A673 (cell line): ENCODE measurements at regions not wholly inside any gene's neighbourhood (a gene's known extent, or its start where the extent isn't known, plus 50 kb on each side); places are given as distances from the start of the nearest gene placed in this dataset.

Experiments used
- BruUV-seq: library from RNA; stranded (reverse); fragments of 400-500 nt; replicated peaks from 2 replicates; lab custom pipeline; 2021; lab: Mats Ljungman, UMichigan
- CTCF ChIA-PET: fragments of 300-600 bp; sonication (Branson Sonifier 250); formaldehyde crosslinking; loops from one replicate; lab custom pipeline; 2022; ENCODE audit warnings: antibody characterized with exemption; lab: Charles Lee
- POLR2A ChIA-PET: fragments of 300-600 bp; sonication (Branson Sonifier 250); formaldehyde crosslinking; loops from one replicate; lab custom pipeline; 2022; ENCODE audit warnings: antibody characterized with exemption; ENCODE audit not compliant: low non-redundant PET; lab: Charles Lee
- DNase-seq: peaks from one replicate; pipeline ENCODE4 v3.0.0-alpha.2; 2015; ENCODE audit warnings: low spot score
- H3K27ac ChIP-seq: fragments of 200-600 bp; sonication (generic); 2 replicates; pipeline ENCODE4 v1.5.1; 2016; ENCODE audit warnings: mixed run types, low read depth, mild to moderate bottlenecking, mixed read lengths, antibody characterized with exemption, low read length; ENCODE audit not compliant: poor library complexity, severe bottlenecking
- H3K27me3 ChIP-seq: fragments of 200-600 bp; sonication (generic); replicated peaks from 2 replicates; pipeline ENCODE4 v1.6.1; 2017; ENCODE audit warnings: mixed run types, low read depth, mild to moderate bottlenecking, mixed read lengths, antibody characterized with exemption, low read length; ENCODE audit not compliant: insufficient read depth, poor library complexity
- H3K36me3 ChIP-seq: fragments of 200-600 bp; sonication (generic); 2 replicates; pipeline ENCODE4 v1.6.1; 2016; ENCODE audit warnings: mixed run types, mild to moderate bottlenecking, mixed read lengths, antibody characterized with exemption, low read length; ENCODE audit not compliant: insufficient read depth, poor library complexity, severe bottlenecking
- H3K4me1 ChIP-seq: fragments of 200-600 bp; sonication (generic); 2 replicates; pipeline ENCODE4 v1.6.1; 2017; ENCODE audit warnings: mixed run types, mild to moderate bottlenecking, mixed read lengths, antibody characterized with exemption, low read length; ENCODE audit not compliant: insufficient read depth, poor library complexity, severe bottlenecking
- H3K4me3 ChIP-seq: fragments of 200-600 bp; sonication (generic); 2 replicates; pipeline ENCODE4 v1.5.1; 2016; ENCODE audit warnings: low read depth, mixed run types, mild to moderate bottlenecking, mixed read lengths, low read length; ENCODE audit not compliant: poor library complexity, severe bottlenecking
- H3K9me3 ChIP-seq: fragments of 200-600 bp; sonication (generic); 2 replicates; pipeline ENCODE4 v1.6.1; 2016; ENCODE audit warnings: mixed run types, low read depth, mild to moderate bottlenecking, mixed read lengths, antibody characterized with exemption, low read length; ENCODE audit not compliant: poor library complexity, severe bottlenecking
- CTCF ChIP-seq: fragments of 300-800, 200-600 bp; sonication (generic); conservative IDR thresholded peaks from 2 replicates; pipeline ENCODE4 v1.5.1; 2017; ENCODE audit warnings: low read depth, mild to moderate bottlenecking, antibody characterized with exemption, low read length, moderate library complexity, mixed read lengths
- EZH2 ChIP-seq: fragments of 200-600 bp; sonication (generic); IDR thresholded peaks from 2 replicates; pipeline ENCODE4 v1.6.1; 2017; ENCODE audit warnings: borderline replicate concordance, low read depth, mild to moderate bottlenecking, mixed read lengths, antibody characterized with exemption, low read length; ENCODE audit not compliant: poor library complexity, severe bottlenecking
- intact Hi-C: fragments of 100-400 bp; cut with micrococcal nuclease; formaldehyde crosslinking; loops from one replicate; pipeline ENCODE4 v1.10.0; 2022; ENCODE audit not compliant: unreplicated experiment

GRCh38 chr7:81301815-81302214 lies 383.0 kb upstream of the SEMA3C start:
- ChIA-PET CTCF (no interaction called here), POLR2A (no interaction called here)
- DNase-seq = no peak
- peaks cover 53% of the 10 kb centered on the region for H3K27me3 ChIP-seq
- BruUV-seq = no TSS peak
- H3K36me3 ChIP-seq = no peaks in the 10 kb centered on the region
- H3K4me1 ChIP-seq = peaks cover 22% of the 10 kb centered on the region
- intact Hi-C loops = no loop called here
- TF ChIP-seq CTCF (no peak), EZH2 (no peak)
- no peaks in the 10 kb centered on the region for H3K9me3 ChIP-seq
- no peak overlapping the region for H3K4me3 ChIP-seq
- H3K27ac ChIP-seq = no peak overlapping the region

DNA sequence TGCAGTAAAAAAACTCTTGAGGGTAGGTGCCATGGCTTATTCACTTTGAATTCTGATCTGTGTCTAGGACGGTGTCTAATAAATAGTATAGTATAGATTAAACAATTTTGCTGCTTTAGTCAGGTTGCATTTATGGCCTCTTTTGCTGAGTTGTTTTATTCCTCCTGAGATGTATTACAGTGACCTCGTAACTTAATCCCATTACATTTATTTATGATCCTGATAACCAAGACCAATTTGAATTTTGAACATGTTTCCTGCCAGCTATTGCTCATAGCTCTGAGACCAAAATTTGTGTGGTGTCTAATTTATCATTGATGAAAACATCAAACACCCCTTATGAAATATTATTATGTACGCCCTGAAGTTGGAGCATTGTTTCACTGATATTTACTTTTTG lies 381.9 kb upstream of the SEMA3C start:
- BruUV-seq = no TSS peak
- peaks cover 54% of the 10 kb centered on the region for H3K27me3 ChIP-seq
- ChIA-PET POLR2A (no interaction called here), CTCF (no interaction called here)
- no peak for TF ChIP-seq CTCF
- no peak for TF ChIP-seq EZH2
- no peaks in the 10 kb centered on the region for H3K9me3 ChIP-seq
- no peak overlapping the region for H3K4me3 ChIP-seq
- peaks cover 22% of the 10 kb centered on the region for H3K4me1 ChIP-seq
- H3K27ac ChIP-seq = no peak overlapping the region
- no peak for DNase-seq
- intact Hi-C loops = no loop called here
- H3K36me3 ChIP-seq = no peaks in the 10 kb centered on the region

GRCh38 chr7:81299711-81300110 lies 380.9 kb upstream of the SEMA3C start:
- Histone ChIP-seq H3K27me3 (peaks cover 55% of the 10 kb centered on the region), H3K27ac (no peak overlapping the region), H3K4me1 (peaks cover 22% of the 10 kb centered on the region), H3K4me3 (no peak overlapping the region), H3K9me3 (no peaks in the 10 kb centered on the region), H3K36me3 (no peaks in the 10 kb centered on the region)
- DNase-seq = no peak
- intact Hi-C loops = no loop called here
- ChIA-PET CTCF (no interaction called here), POLR2A (no interaction called here)
- BruUV-seq = no TSS peak
- TF ChIP-seq CTCF (no peak), EZH2 (no peak)
